HG02938 (cell line): ENCODE measurements at regions not wholly inside any gene's neighbourhood (a gene's known extent, or its start where the extent isn't known, plus 50 kb on each side); places are given as distances from the start of the nearest gene placed in this dataset.

Experiments used
- ATAC-seq: cut with Tn5 transposase; IDR thresholded peaks from one replicate; pipeline ENCODE4 v1.9.1; 2021; ENCODE audit warnings: mild to moderate bottlenecking, moderate library complexity; ENCODE audit not compliant: unreplicated experiment

DNA sequence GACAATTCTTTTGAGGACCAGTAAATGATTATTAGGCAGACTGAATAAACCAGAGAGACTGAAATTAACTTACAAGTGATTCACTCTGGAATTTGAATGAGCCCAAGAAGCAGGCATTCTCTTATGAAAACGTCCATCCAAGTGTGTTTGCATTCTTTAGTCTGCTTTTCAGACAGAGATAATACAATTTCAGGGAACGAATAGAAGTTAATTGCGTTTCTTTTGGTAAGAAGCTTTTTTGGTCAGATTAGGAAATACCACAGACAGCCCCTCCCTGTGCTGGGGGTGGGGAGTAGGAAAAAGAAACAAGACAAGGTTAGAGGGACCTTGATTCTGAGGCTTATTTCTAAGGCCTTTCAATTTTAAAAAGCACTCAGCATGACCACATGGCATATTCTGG lies 874.4 kb downstream of the SUCLG1 start:
- no peak for ATAC-seq

GRCh38 chr2:83582589-83582988 lies 876.5 kb downstream of the SUCLG1 start:
- ATAC-seq, result no peak

DNA sequence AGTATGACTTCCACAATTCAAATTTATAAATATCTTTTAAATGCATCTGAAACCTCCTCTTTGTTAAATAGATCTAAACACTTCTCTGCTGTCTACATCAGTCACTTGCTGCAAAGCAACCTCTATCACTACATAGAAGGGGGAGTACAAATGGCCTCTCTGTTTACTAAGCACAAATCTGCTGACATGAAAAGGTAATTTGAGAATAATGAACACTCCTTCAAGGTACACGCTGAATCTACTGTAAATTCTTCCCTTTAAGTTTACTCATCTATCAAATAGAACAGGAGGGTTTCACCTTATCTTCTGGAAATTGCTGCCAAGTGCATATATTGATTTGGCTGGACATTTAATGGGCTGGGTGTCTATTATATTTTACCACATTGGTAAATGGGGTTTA lies 879.6 kb downstream of the SUCLG1 start:
- ATAC-seq, result no peak

DNA sequence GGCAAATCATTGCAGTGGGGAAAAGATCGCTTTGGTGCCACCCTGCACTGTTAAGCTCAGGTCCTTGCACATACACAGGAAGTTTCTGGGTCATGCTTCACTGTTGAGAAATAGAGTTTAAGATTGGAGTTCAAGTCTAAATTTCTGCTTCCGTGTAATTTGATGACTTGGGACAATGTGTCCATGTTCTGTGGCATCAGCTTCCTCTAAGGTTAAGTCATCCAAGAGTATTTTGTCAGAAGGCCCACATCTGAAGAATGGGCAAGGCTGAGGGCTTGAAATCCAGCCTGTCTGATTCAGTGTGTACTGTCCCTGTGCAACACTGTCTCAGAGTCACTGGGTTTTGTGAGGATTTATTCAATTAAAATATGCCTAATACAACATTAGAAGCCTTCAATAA lies 880.7 kb downstream of the SUCLG1 start:
- ATAC-seq, result no peak

DNA sequence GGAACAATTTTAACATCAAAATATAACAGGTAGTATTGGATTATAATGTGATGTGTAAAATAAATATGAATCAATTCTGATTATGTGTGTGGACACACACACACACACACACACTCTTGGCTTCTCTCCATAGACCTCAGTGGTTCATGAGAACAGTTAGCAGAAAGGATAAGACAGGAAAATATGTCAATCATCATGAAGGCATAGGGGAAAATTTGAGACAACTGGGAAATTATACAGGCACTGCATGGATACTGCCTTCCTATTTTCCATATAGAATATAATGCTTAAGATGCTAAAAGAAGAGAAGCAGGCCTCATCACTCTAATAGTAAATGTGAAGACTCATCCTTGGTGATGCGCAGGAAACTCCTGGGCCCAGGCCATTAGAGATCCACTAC lies 884.5 kb downstream of the SUCLG1 start:
- ATAC-seq, result no peak

GRCh38 chr2:83573060-83573459 lies 886.0 kb downstream of the SUCLG1 start:
- no peak for ATAC-seq

- ATAC-seq, result no peak
Measured at GRCh38 chr2:83572400-83572799, 886.7 kb downstream of the SUCLG1 start.

DNA sequence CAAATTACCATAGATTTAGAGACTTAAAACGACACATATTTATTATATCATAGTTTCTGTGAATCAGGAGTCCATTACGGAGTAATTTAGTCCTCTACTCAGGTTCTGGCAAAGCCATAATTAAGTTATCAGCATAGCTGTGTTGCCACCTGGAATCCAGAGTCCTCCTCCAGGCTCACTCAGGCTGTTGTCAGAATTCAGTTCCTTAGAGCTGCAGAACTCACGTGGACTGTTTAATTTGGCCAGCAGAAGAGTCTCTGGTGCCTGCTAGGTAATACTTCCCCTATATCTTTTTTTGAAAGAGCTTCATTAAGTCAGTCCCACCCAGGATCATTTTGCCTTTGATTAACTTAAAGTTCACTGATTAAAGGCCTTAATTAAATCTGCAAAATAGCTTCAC lies 891.5 kb downstream of the SUCLG1 start:
- ATAC-seq, result no peak

DNA sequence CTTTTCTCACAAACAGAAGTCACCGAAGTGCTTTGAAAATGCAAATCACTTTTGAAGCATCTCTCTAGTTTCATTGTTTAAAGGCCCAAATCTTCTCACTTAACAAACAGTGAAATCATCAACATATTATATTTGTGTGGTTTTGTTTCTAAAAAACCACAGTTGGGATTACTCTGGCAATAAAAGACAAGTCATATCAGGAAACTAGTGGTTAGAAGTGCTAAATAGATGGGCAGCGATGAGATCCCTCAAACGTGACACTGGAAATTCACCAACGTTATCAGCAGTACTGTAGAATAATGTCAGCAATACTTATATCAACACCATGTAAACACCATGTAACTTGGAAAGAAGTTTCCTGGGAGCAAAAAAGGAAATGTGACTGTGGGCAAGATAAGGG lies 893.5 kb downstream of the SUCLG1 start:
- ATAC-seq, result no peak

DNA sequence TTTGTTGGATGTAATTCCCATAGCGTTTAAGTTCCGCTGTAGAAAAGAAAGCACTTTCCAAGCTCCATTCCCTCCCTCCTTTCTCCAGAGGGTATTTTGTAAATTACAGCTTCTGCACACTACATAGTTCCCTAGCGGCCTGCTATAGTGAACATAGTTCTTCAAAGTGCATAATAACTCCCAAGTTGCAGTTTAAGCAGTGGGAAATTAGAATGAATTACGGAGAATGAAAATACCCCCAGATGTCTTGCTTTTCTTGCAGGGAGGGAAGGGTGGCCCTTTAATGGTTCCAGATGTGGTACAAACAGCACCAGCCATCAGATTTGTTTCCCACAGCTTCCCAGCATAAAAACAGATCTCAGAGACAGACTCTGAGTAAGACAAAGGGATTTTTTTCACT lies 893.9 kb downstream of the SUCLG1 start:
- ATAC-seq, result no peak

DNA sequence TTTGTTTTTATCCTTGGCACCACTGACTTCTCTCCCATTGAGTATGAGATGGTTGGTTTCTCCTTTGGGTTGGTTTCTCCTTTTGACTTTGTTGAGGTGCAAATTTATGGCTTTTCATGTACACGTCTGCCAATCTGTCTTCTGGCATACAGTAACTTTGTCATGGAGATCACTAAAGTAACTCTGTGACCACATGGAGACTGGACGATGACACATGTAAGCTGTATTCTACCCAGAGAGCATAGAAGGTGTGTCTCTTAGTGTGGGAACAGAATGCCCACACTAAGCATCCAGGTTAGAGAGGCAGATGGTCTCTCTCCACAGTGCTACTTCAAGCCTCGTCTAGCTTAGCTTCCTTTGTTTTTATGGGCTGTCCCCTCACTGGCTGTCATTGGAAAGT lies 897.5 kb downstream of the SUCLG1 start:
- no peak for ATAC-seq

- ATAC-seq, result no peak
Measured at GRCh38 chr2:83536556-83536955, 922.5 kb downstream of the SUCLG1 start.

DNA sequence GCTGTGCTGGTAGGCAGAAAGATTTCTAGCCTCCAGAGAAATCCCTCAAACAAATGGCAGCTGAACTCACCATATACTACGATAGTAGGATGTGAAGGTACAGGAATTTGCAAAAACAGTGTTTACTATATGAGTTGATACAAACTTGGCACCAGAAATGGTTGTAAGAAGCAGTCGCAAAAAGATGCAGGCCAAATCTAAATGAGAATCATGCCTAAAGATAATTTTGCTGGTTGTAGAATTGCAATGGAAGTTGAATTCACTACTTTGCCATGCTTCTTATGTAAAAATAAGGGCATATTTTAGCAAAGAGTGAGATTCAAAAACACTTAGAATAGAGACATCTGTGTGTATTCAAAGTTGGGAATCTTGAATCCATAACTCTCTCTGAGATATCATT lies 924.7 kb downstream of the SUCLG1 start:
- ATAC-seq, result no peak

GRCh38 chr2:83531206-83531826 lies 927.8 kb downstream of the SUCLG1 start:
- no peak for ATAC-seq

- ATAC-seq, result no peak
Measured at GRCh38 chr2:83528767-83529166, 930.3 kb downstream of the SUCLG1 start.

- ATAC-seq, result no peak
Measured at GRCh38 chr2:83522891-83523493, 936.1 kb downstream of the SUCLG1 start.

GRCh38 chr2:83517727-83518368 lies 941.2 kb downstream of the SUCLG1 start:
- no peak for ATAC-seq

GRCh38 chr2:83516503-83516902 lies 942.6 kb downstream of the SUCLG1 start:
- no peak for ATAC-seq

DNA sequence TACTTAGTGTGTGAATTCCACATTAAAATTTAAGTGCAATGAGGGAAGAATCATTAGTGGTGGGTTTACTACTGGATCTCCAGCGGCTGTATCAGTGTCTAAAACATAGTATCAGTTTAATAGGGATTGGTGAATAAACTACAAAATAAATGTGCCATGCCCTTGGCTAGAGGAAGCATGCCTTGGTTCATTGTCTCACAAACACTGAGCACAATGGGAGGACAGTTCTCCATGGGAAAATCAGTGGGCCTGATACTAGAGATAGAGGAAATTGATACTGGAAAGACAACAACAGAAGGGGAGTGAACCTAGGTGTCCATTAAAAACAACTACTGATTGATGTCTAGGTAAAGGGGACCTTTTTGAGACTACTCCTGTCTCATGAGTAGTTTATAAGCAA lies 971.6 kb downstream of the SUCLG1 start:
- ATAC-seq, result no peak

GRCh38 chr2:83481436-83481835 lies 977.6 kb downstream of the SUCLG1 start:
- ATAC-seq, result no peak

DNA sequence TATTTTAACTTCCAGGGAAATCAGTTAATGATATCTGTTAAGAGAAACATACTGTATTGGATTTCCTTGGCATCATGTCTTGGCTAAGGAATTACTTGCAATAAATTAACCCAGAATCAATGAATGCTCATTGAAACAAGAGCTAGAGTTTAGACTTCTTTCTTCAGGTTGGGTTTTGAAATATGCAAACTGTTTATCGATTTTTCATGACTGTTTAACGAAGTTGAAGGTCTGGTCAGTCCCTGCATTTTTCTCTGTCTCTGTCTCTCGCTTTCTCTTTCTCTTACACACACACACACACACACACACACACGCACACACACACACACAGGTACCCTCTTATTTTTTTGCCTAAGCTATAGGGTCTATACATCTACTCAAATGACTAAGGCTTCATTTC lies 981.0 kb downstream of the SUCLG1 start:
- no peak for ATAC-seq

DNA sequence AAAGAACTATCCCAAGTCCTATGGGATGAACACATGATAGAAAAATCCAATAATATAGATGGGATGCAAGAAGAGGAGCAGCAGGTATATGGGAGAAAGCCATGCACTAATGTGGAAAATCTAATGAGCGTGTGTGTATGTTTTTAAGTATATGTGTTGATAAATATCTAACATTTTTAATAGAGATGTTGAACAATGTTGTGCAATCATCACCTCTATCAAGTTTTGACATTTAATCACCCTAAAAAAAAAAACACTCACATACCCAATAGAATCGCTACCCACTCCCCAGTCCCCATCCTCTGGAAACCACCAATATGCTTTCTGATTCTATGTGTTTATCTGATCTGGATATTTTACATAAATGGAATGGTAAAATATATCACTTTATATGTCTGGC lies 983.7 kb downstream of the SUCLG1 start:
- no peak for ATAC-seq

DNA sequence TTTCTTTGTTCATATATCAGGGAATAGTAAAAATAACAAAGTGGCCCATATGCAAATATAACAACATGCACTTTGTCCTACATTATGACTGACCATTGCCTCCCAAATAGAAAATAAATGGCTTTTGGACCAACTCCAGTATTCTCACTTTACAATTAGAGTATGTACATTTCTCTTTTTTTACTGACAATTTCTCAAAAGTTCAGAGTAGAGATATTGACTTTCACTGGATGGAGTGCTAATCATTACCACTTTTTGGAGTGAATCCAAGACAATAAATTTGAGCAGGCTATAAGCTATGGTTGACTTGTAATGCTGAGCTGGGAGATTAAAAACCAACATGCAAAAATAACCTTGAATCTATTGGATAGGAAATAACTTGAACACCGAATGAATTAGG lies 987.4 kb downstream of the SUCLG1 start:
- no peak for ATAC-seq
